GM23248 (cell line): ENCODE measurements at regions not wholly inside any gene's neighbourhood (a gene's known extent, or its start where the extent isn't known, plus 50 kb on each side); places are given as distances from the start of the nearest gene placed in this dataset.

Source experiments
- DNase-seq: peaks from one replicate; pipeline ENCODE4 v3.0.0-alpha.2; 2015
- H2AFZ ChIP-seq: fragments of 200-600 bp; sonication (generic); 2 replicates; pipeline ENCODE4 v1.6.1; 2016; ENCODE audit warnings: antibody characterized with exemption
- H3F3A ChIP-seq: fragments of 200-600 bp; sonication (generic); 2 replicates; pipeline ENCODE4 v1.6.1; 2016; ENCODE audit warnings: mild to moderate bottlenecking, antibody characterized with exemption, mixed run types; ENCODE audit not compliant: insufficient read depth
- H3K27ac ChIP-seq: fragments of 200-600 bp; sonication (generic); 2 replicates; pipeline ENCODE4 v1.5.1; 2016; ENCODE audit warnings: mild to moderate bottlenecking
- H3K27me3 ChIP-seq: fragments of 200-600 bp; sonication (generic); replicated peaks from 2 replicates; pipeline ENCODE4 v1.6.1; 2016; ENCODE audit warnings: mild to moderate bottlenecking; ENCODE audit not compliant: insufficient read depth
- H3K36me3 ChIP-seq: fragments of 200-600 bp; sonication (generic); 2 replicates; pipeline ENCODE4 v1.6.1; 2016; ENCODE audit warnings: low read depth, mild to moderate bottlenecking
- H3K4me1 ChIP-seq: fragments of 200-600 bp; sonication (generic); 2 replicates; pipeline ENCODE4 v1.6.1; 2016; ENCODE audit warnings: mild to moderate bottlenecking; ENCODE audit not compliant: insufficient read depth
- H3K4me2 ChIP-seq: fragments of 200-600 bp; sonication (generic); one replicate; pipeline ENCODE4 v1.6.1; 2016; ENCODE audit warnings: mild to moderate bottlenecking; ENCODE audit not compliant: unreplicated experiment
- H3K4me3 ChIP-seq: fragments of 200-600 bp; sonication (generic); 2 replicates; pipeline ENCODE4 v1.5.1; 2016; ENCODE audit warnings: mild to moderate bottlenecking
- H3K79me2 ChIP-seq: fragments of 200-600 bp; sonication (generic); 2 replicates; pipeline ENCODE4 v1.6.1; 2016; ENCODE audit warnings: mild to moderate bottlenecking; ENCODE audit not compliant: insufficient read depth
- H3K9ac ChIP-seq: fragments of 200-600 bp; sonication (generic); 2 replicates; pipeline ENCODE4 v1.6.1; 2016; ENCODE audit warnings: mild to moderate bottlenecking
- H3K9me2 ChIP-seq: fragments of 200-600 bp; sonication (generic); 2 replicates; pipeline ENCODE4 v1.6.1; 2016; ENCODE audit warnings: mixed run types, mild to moderate bottlenecking, moderate library complexity; ENCODE audit not compliant: insufficient read depth
- H3K9me3 ChIP-seq: fragments of 200-600 bp; sonication (generic); one replicate; pipeline ENCODE4 v1.6.1; 2017; ENCODE audit warnings: low read depth
- H4K20me1 ChIP-seq: fragments of 200-600 bp; sonication (generic); 2 replicates; pipeline ENCODE4 v1.6.0; 2016; ENCODE audit not compliant: insufficient read depth
- EZH2 ChIP-seq: fragments of 200-600 bp; sonication (generic); IDR thresholded peaks from 2 replicates; pipeline ENCODE4 v1.6.1; 2018; ENCODE audit warnings: antibody characterized with exemption, mild to moderate bottlenecking; ENCODE audit not compliant: insufficient read depth, poor library complexity, severe bottlenecking
- EZH2phosphoT487 ChIP-seq: fragments of 200-600 bp; sonication (generic); IDR thresholded peaks from 2 replicates; pipeline ENCODE4 v1.6.1; 2018; ENCODE audit warnings: antibody characterized with exemption, moderate library complexity, mild to moderate bottlenecking, low read depth; ENCODE audit not compliant: insufficient read depth
- WGBS, 2 experiments: methylation state at CpG; one replicate each; pipeline ENCODE4 v1.1.6; 2015 to 2017; ENCODE audit warnings: low lambda C conversion rate in 2 of 2, low coverage in 1 of 2; ENCODE audit errors: missing lambda C conversion rate in 2 of 2; 5-methylcytosine and 5-hydroxymethylcytosine counted together
- in situ Hi-C: fragments of 300-500 bp; cut with MboI; formaldehyde crosslinking; loops from 2 replicates; pipeline ENCODE4 v1.15.0; 2020

- no peaks in the 10 kb centered on the region for H3F3A ChIP-seq
- H3K27ac ChIP-seq = no peak overlapping the region
- no peaks in the 10 kb centered on the region for H3K4me1 ChIP-seq
- WGBS, 2 experiments = 55 to 57% methylated on average over 4 of the region's 4 CpGs
- DNase-seq = no peak
- no peaks in the 10 kb centered on the region for H3K9me3 ChIP-seq
- no peak overlapping the region for H3K9ac ChIP-seq
- H2AFZ ChIP-seq = no peak overlapping the region
- no peak overlapping the region for H3K4me3 ChIP-seq
- H3K4me2 ChIP-seq = no peak overlapping the region
- H3K27me3 ChIP-seq = 0 out of 2 replicates have a peak, but pooled peaks cover 20% of the 10 kb centered on the region
- no peaks in the 10 kb centered on the region for H3K79me2 ChIP-seq
- no peaks in the 10 kb centered on the region for H3K36me3 ChIP-seq
- no peaks in the 10 kb centered on the region for H4K20me1 ChIP-seq
- in situ Hi-C loops = no loop called here
- H3K9me2 ChIP-seq = no peaks in the 10 kb centered on the region
- TF ChIP-seq EZH2 = no peak
- TF ChIP-seq EZH2phosphoT487 = no peak
Observed at GRCh38 chr7:20561466-20561865, 54.0 kb upstream of the ABCB5 start.

DNA sequence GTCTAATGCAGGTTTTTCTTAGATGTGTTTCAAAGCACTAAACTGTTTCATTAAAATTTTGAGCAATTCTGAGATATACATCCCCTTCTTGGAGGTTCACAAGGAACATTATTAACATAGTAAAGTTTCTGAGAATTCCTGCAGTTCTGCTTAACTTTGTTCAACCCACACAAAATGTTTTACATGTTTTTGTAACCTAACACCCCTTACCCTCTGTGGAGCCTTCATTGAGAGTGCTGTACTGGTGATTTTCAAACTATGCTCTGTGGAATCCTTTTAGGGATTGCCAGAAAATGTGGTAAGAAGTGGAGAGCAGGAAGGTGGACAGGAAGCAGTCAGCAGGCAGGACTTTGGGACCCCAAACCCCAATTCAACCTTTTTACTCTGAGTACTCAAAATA is 53.6 kb upstream of the ABCB5 start:
- Histone ChIP-seq H3K79me2 (no peaks in the 10 kb centered on the region), H3K9ac (no peak overlapping the region)

DNA sequence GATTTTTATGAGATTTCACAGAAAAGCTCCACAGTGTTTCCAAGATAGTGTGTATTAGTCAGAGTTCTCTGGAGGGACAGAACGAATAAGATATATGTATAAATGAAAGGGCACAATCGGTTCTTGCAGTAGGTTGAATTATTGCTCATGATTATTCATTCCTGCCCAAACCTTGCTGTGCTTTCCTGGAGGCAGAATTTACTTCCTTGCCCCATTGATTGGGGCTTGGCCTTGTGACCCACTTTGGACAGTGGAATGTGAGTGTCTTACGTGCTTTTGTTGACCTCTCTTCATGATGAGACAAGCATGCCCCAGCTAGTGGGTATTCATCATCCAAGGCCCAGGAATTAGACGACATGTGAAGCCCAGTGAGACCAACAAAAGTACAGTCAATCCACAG is 53.0 kb upstream of the ABCB5 start:
- 38 to 43% methylated on average over 4 of the region's 4 CpGs for WGBS, 2 experiments
- in situ Hi-C loops = no loop called here
- 0 out of 2 replicates have a peak, but pooled peaks cover 17% of the 10 kb centered on the region for H3K27me3 ChIP-seq
- H3K4me3 ChIP-seq = no peak overlapping the region
- no peaks in the 10 kb centered on the region for H3K4me1 ChIP-seq
- no peaks in the 10 kb centered on the region for H3K79me2 ChIP-seq
- no peak overlapping the region for H3K9ac ChIP-seq
- H4K20me1 ChIP-seq = no peaks in the 10 kb centered on the region
- H3K9me3 ChIP-seq = no peaks in the 10 kb centered on the region
- no peaks in the 10 kb centered on the region for H3F3A ChIP-seq
- H2AFZ ChIP-seq = no peak overlapping the region
- H3K9me2 ChIP-seq = no peaks in the 10 kb centered on the region
- TF ChIP-seq EZH2phosphoT487 = no peak
- TF ChIP-seq EZH2 = no peak
- H3K4me2 ChIP-seq = no peak overlapping the region
- no peak for DNase-seq
- H3K36me3 ChIP-seq = no peaks in the 10 kb centered on the region
- no peak overlapping the region for H3K27ac ChIP-seq

More for the DNA sequence above, 53.6 kb upstream of the ABCB5 start:
- no peaks in the 10 kb centered on the region for H3K9me3 ChIP-seq
- H3K4me3 ChIP-seq = no peak overlapping the region
- H3K4me1 ChIP-seq = no peaks in the 10 kb centered on the region
- H3K4me2 ChIP-seq = no peak overlapping the region
- DNase-seq = no peak
- in situ Hi-C loops = no loop called here
- no peaks in the 10 kb centered on the region for H3F3A ChIP-seq
- H3K27ac ChIP-seq = no peak overlapping the region
- H3K27me3 ChIP-seq = 0 out of 2 replicates have a peak, but pooled peaks cover 20% of the 10 kb centered on the region
- TF ChIP-seq EZH2phosphoT487 (no peak), EZH2 (no peak)
- no peaks in the 10 kb centered on the region for H3K9me2 ChIP-seq
- H3K36me3 ChIP-seq = no peaks in the 10 kb centered on the region
- H4K20me1 ChIP-seq = no peaks in the 10 kb centered on the region
- no peak overlapping the region for H2AFZ ChIP-seq
